HepG2 (cell line): ENCODE measurements at regions not wholly inside any gene's neighbourhood (a gene's known extent, or its start where the extent isn't known, plus 50 kb on each side); places are given as distances from the start of the nearest gene placed in this dataset.

Source experiments
- ATAC-seq: fragments of 200-7000 bp; cut with Tn5 transposase; 3 replicates; pipeline ENCODE4 v1.9.1; 2020; ENCODE audit warnings: mild to moderate bottlenecking, moderate library complexity
- BruUV-seq: library from RNA; stranded (reverse); fragments of 400-500 nt; replicated peaks from 2 replicates; lab custom pipeline; 2021; lab: Mats Ljungman, UMichigan
- CTCF ChIA-PET: fragments of 300-600 bp; formaldehyde crosslinking; extraction: SDS; loops from one replicate; lab custom pipeline; 2021; ENCODE audit warnings: low total read pairs, inconsistent platforms, low intra/inter-chr PET ratio; lab: Yijun Ruan, JAX
- POLR2A ChIA-PET: fragments of 350-600 bp; sonication (Branson Sonifier 250); formaldehyde crosslinking; loops from one replicate; lab custom pipeline; 2020; ENCODE audit warnings: antibody characterized with exemption, inconsistent platforms; lab: Yijun Ruan, JAX
- DNase-seq: peaks from one replicate; pipeline ENCODE4 v3.0.0-alpha.2; 2015; ENCODE audit warnings: low spot score
- FAIRE-seq: peaks from 3 replicates; lab custom pipeline; 2011; peaks lifted over from hg19 to GRCh38; lab: Jason Lieb, UNC
- H2AFZ ChIP-seq: one replicate; pipeline ENCODE4 v1.6.1; 2011; ENCODE audit warnings: low read length, inconsistent platforms
- H3K27ac ChIP-seq: fragments of 300-600 bp; 3 replicates; pipeline ENCODE4 v1.8.0; 2011; ENCODE audit warnings: mixed run types, mild to moderate bottlenecking, mixed read lengths, low read length, inconsistent platforms; ENCODE audit not compliant: insufficient read depth; ENCODE audit errors: extremely low read length
- H3K27me3 ChIP-seq, 2 experiments: fragments of 200-600 bp in 1 of 2; 2 replicates in 1 of 2; 3 replicates in 1 of 2; pipeline versions ENCODE4 v1.6.0 to v1.8.0; 2011; ENCODE audit warnings: low read length in 2 of 2, mild to moderate bottlenecking in 2 of 2, moderate library complexity in 2 of 2, inconsistent platforms in 1 of 2; ENCODE audit not compliant: insufficient read depth in 2 of 2, control insufficient read depth in 1 of 2
- H3K36me3 ChIP-seq, 2 experiments: fragments of 200-600 bp in 1 of 2; replicated peaks in 1 of 2; 2 replicates in 1 of 2; 3 replicates in 1 of 2; pipeline versions ENCODE4 v1.5.1 to v1.8.0; 2011; ENCODE audit warnings: low read length in 2 of 2, inconsistent platforms in 1 of 2; ENCODE audit not compliant: insufficient read depth in 2 of 2, control insufficient read depth in 1 of 2
- H3K4me1 ChIP-seq: 2 replicates; pipeline ENCODE4 v1.5.1; 2012; ENCODE audit warnings: low read length, inconsistent platforms; ENCODE audit not compliant: insufficient read depth
- H3K4me2 ChIP-seq: 2 replicates; pipeline ENCODE4 v1.6.0; 2011; ENCODE audit warnings: low read depth, low read length, inconsistent platforms
- H3K4me3 ChIP-seq, 3 experiments: fragments of 200-600 bp in 1 of 3; sonication (generic), shearing (Covaris generic) in 1 of 3; replicated peaks in 1 of 3; 2 replicates each; pipeline ENCODE4 v1.5.1; 2011 to 2016; ENCODE audit warnings: low read length in 3 of 3, inconsistent platforms in 2 of 3, low read depth in 2 of 3, mild to moderate bottlenecking in 2 of 3, control low read depth in 1 of 3, mixed read lengths in 1 of 3; ENCODE audit not compliant: insufficient read depth in 1 of 3
- H3K79me2 ChIP-seq: one replicate; pipeline ENCODE4 v1.6.1; 2011; ENCODE audit warnings: low read length, inconsistent platforms; ENCODE audit not compliant: insufficient read depth
- H3K9ac ChIP-seq: 2 replicates; pipeline ENCODE4 v1.6.0; 2011; ENCODE audit warnings: mild to moderate bottlenecking, low read depth, low read length, inconsistent platforms; ENCODE audit not compliant: insufficient read depth
- H3K9me3 ChIP-seq: 2 replicates; pipeline ENCODE4 v1.5.1; 2012; ENCODE audit warnings: mild to moderate bottlenecking, low read length
- H4K20me1 ChIP-seq: 2 replicates; pipeline ENCODE4 v1.6.0; 2011; ENCODE audit warnings: inconsistent platforms, mild to moderate bottlenecking, low read length, moderate library complexity; ENCODE audit not compliant: insufficient read depth
- CEBPB ChIP-seq: IDR thresholded peaks from 2 replicates; pipeline ENCODE4 v1.6.1; 2011; ENCODE audit warnings: low read depth, low read length, improper control_type of control experiment, borderline replicate concordance
- FOXA3 ChIP-seq: IDR thresholded peaks from 2 replicates; pipeline ENCODE4 v1.6.1; 2016; ENCODE audit warnings: missing genetic modification reagents, missing compliant biosample characterization
- GATAD2A ChIP-seq: IDR thresholded peaks from 2 replicates; pipeline ENCODE4 v1.6.1; 2016
- POGZ ChIP-seq: sonication (generic); formaldehyde crosslinking; IDR thresholded peaks from 2 replicates; pipeline ENCODE4 v1.4.0; 2020; ENCODE audit warnings: mild to moderate bottlenecking, missing genetic modification reagents
- RARA ChIP-seq: IDR thresholded peaks from 2 replicates; pipeline ENCODE4 v1.6.1; 2016; ENCODE audit warnings: missing genetic modification reagents, missing compliant biosample characterization
- RCOR2 ChIP-seq: IDR thresholded peaks from 2 replicates; pipeline ENCODE4 v1.6.1; 2016; ENCODE audit warnings: missing biosample characterization, missing genetic modification reagents
- SUZ12 ChIP-seq: fragments of 150-350 bp; IDR thresholded peaks from 2 replicates; pipeline ENCODE4 v1.6.1; 2014; ENCODE audit warnings: low read depth, low read length
- TBX3 ChIP-seq: fragments of 450-650 bp; IDR thresholded peaks from 2 replicates; pipeline ENCODE4 v1.6.1; 2017; ENCODE audit warnings: antibody characterized with exemption, mild to moderate bottlenecking, inconsistent platforms, borderline replicate concordance
- TCF7 ChIP-seq: sonication (generic); IDR thresholded peaks from 2 replicates; pipeline ENCODE4 v1.6.1; 2016; ENCODE audit warnings: antibody characterized with exemption, low read depth
- ZMYM3 ChIP-seq: sonication (generic); formaldehyde crosslinking; IDR thresholded peaks from 2 replicates; pipeline ENCODE4 v1.5.1; 2020; ENCODE audit warnings: mild to moderate bottlenecking, missing genetic modification reagents
- WGBS: methylation state at CpG from one replicate; pipeline ENCODE4 v1.1.6; 2017; ENCODE audit warnings: low lambda C conversion rate; 5-methylcytosine and 5-hydroxymethylcytosine counted together
- in situ Hi-C: cut with HindIII; loops from 2 replicates; pipeline ENCODE4 v1.10.0; 2017; ENCODE audit warnings: low pct_unique_long_range_greater_than_20kb; ENCODE audit not compliant: extremely low pct_ligation_motif_present
- intact Hi-C: fragments of 100-400 bp; cut with micrococcal nuclease; formaldehyde crosslinking; loops from one replicate; pipeline ENCODE4 v1.10.0; 2022; ENCODE audit not compliant: unreplicated experiment
- TF ChIP-seq, protein P1 (sequence below): sonication (generic); formaldehyde crosslinking; IDR thresholded peaks from 2 replicates; pipeline ENCODE4 v1.4.0; 2020; ENCODE audit warnings: mild to moderate bottlenecking, missing genetic modification reagents
- TF ChIP-seq, protein P2 (sequence below): sonication (generic); formaldehyde crosslinking; IDR thresholded peaks from 2 replicates; pipeline ENCODE4 v1.4.0; 2020; ENCODE audit warnings: mild to moderate bottlenecking, missing genetic modification reagents, borderline replicate concordance
- TF ChIP-seq, protein P3 (sequence below): sonication (generic); formaldehyde crosslinking; IDR thresholded peaks from 2 replicates; pipeline ENCODE4 v1.5.1; 2020; ENCODE audit warnings: mild to moderate bottlenecking, missing genetic modification reagents
- TF ChIP-seq, protein P4 (sequence below): sonication (generic); formaldehyde crosslinking; IDR thresholded peaks from 2 replicates; pipeline ENCODE4 v1.8.0; 2022; ENCODE audit warnings: mild to moderate bottlenecking, missing genetic modification reagents, moderate library complexity

DNA sequence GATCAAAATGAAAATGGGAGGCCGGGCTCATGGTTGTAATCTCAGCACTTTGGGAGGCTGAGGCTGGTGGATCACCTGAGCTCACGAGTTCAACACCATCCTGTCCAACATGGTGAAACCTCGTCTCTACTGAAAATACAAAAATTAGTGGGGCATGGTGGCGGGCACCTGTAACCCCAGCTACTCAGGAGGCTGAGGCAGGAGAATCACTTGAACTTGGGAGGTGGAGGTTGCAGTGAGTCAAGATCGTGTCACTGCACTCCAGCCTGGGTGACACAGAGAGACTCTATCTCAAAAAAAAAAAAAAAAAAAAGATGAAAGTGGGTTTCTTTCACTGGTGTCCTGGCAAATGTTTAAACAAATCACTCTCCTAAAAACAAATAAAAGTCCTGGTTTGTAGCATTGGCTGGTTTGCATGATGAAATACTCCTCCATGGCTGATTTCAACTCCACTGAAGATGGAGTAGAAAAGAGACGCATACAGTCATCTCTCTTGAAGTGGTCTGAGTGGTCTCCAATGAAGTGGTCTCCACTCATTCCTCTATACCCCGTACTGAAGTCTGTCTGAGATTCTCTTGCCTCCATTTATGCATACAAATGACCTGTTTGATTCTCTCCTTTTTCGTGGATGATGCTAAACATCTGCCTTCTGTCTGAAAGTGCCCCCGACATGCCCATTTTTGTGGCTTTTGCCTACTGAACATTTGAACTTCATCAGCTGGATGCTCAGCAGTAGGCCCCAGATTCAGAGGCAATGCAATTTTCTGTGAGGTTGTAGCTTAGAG is 153.0 kb upstream of the FAM20A start:
- H3K9ac ChIP-seq: no peak overlapping the region
- FAIRE-seq (no peak), DNase-seq (peak; percentile 42), ATAC-seq (peak; percentile 31)
- peaks cover 50% of the 10 kb centered on the region for H3K4me1 ChIP-seq
- WGBS: 27% methylated on average over 9 of the region's 9 CpGs
- H2AFZ ChIP-seq: no peak overlapping the region
- H4K20me1 ChIP-seq: no peaks in the 10 kb centered on the region
- POLR2A ChIA-PET: no interaction called here
- H3K9me3 ChIP-seq: no peaks in the 10 kb centered on the region
- intact Hi-C loops (no loop called here), in situ Hi-C loops (loop anchor here (25.0 kb wide), 2 partner anchors 467 to 592 kb away; partner anchors contain the start of genes ARSG and SLC16A6)
- peak overlapping the region; percentile 40 for H3K4me2 ChIP-seq
- no TSS peak for BruUV-seq
- H3K36me3 ChIP-seq: no peaks in the 10 kb centered on the region
- CTCF ChIA-PET: no interaction called here
- no peaks in the 10 kb centered on the region for H3K79me2 ChIP-seq
- no peak overlapping the region for H3K4me3 ChIP-seq
- peaks cover 0 to 7% of the 10 kb centered on the region in 2 experiments; a peak in 2 of 5 replicates for H3K27me3 ChIP-seq
- no peak overlapping the region for H3K27ac ChIP-seq
- TF ChIP-seq, protein P1, sequence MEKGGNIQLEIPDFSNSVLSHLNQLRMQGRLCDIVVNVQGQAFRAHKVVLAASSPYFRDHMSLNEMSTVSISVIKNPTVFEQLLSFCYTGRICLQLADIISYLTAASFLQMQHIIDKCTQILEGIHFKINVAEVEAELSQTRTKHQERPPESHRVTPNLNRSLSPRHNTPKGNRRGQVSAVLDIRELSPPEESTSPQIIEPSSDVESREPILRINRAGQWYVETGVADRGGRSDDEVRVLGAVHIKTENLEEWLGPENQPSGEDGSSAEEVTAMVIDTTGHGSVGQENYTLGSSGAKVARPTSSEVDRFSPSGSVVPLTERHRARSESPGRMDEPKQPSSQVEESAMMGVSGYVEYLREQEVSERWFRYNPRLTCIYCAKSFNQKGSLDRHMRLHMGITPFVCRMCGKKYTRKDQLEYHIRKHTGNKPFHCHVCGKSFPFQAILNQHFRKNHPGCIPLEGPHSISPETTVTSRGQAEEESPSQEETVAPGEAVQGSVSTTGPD (CRISPR knock-in tag): peak; percentile 53; the same call in 1 of the 2 replicates
- TF ChIP-seq, protein P2, sequence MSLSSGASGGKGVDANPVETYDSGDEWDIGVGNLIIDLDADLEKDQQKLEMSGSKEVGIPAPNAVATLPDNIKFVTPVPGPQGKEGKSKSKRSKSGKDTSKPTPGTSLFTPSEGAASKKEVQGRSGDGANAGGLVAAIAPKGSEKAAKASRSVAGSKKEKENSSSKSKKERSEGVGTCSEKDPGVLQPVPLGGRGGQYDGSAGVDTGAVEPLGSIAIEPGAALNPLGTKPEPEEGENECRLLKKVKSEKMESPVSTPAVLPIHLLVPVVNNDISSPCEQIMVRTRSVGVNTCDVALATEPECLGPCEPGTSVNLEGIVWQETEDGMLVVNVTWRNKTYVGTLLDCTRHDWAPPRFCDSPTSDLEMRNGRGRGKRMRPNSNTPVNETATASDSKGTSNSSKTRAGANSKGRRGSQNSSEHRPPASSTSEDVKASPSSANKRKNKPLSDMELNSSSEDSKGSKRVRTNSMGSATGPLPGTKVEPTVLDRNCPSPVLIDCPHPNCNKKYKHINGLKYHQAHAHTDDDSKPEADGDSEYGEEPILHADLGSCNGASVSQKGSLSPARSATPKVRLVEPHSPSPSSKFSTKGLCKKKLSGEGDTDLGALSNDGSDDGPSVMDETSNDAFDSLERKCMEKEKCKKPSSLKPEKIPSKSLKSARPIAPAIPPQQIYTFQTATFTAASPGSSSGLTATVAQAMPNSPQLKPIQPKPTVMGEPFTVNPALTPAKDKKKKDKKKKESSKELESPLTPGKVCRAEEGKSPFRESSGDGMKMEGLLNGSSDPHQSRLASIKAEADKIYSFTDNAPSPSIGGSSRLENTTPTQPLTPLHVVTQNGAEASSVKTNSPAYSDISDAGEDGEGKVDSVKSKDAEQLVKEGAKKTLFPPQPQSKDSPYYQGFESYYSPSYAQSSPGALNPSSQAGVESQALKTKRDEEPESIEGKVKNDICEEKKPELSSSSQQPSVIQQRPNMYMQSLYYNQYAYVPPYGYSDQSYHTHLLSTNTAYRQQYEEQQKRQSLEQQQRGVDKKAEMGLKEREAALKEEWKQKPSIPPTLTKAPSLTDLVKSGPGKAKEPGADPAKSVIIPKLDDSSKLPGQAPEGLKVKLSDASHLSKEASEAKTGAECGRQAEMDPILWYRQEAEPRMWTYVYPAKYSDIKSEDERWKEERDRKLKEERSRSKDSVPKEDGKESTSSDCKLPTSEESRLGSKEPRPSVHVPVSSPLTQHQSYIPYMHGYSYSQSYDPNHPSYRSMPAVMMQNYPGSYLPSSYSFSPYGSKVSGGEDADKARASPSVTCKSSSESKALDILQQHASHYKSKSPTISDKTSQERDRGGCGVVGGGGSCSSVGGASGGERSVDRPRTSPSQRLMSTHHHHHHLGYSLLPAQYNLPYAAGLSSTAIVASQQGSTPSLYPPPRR (CRISPR knock-in tag): 0 out of 2 replicates have a peak, but pooled peaks have one; percentile 26
- peak; percentile 45; the same call in 1 of the 2 replicates for TF ChIP-seq ZMYM3 (CRISPR knock-in tag)
- TF ChIP-seq, protein P3, sequence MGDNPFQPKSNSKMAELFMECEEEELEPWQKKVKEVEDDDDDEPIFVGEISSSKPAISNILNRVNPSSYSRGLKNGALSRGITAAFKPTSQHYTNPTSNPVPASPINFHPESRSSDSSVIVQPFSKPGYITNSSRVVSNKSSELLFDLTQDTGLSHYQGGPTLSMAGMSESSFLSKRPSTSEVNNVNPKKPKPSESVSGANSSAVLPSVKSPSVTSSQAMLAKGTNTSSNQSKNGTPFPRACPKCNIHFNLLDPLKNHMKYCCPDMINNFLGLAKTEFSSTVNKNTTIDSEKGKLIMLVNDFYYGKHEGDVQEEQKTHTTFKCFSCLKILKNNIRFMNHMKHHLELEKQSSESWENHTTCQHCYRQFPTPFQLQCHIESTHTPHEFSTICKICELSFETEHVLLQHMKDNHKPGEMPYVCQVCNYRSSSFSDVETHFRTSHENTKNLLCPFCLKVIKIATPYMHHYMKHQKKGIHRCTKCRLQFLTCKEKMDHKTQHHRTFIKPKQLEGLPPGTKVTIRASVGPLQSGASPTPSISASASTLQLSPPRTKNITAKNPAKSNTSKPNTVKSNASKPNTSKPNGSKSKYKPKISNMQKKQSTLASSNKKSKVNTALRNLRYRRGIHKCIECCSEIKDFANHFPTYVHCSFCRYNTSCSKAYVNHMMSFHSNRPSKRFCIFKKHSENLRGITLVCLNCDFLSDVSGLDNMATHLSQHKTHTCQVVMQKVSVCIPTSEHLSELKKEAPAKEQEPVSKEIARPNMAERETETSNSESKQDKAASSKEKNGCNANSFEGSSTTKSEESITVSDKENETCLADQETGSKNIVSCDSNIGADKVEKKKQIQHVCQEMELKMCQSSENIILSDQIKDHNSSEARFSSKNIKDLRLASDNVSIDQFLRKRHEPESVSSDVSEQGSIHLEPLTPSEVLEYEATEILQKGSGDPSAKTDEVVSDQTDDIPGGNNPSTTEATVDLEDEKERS (CRISPR knock-in tag): peak; percentile 64; the same call in 1 of the 2 replicates
- peak; percentile 5; the same call in 1 of the 2 replicates for TF ChIP-seq FOXA3 (CRISPR knock-in tag)
- TF ChIP-seq, protein P4, sequence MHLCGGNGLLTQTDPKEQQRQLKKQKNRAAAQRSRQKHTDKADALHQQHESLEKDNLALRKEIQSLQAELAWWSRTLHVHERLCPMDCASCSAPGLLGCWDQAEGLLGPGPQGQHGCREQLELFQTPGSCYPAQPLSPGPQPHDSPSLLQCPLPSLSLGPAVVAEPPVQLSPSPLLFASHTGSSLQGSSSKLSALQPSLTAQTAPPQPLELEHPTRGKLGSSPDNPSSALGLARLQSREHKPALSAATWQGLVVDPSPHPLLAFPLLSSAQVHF (CRISPR knock-in tag): 0 out of 2 replicates have a peak, but pooled peaks have one; percentile 23
- 0 out of 2 replicates have a peak, but pooled peaks have one; percentile 13 for TF ChIP-seq TCF7
- no peak for TF ChIP-seq POGZ
- TF ChIP-seq RARA (CRISPR knock-in tag): peak; percentile 40
- peak; percentile 59; the same call in 1 of the 2 replicates for TF ChIP-seq CEBPB
- peak; percentile 51; the same call in 1 of the 2 replicates for TF ChIP-seq GATAD2A (CRISPR knock-in tag)
- TF ChIP-seq TBX3: no peak
- no peak for TF ChIP-seq SUZ12
- peak; percentile 31; the same call in 1 of the 2 replicates for TF ChIP-seq RCOR2 (CRISPR knock-in tag)
